HFFc6 (cell line): ENCODE measurements at regions not wholly inside any gene's neighbourhood (a gene's known extent, or its start where the extent isn't known, plus 50 kb on each side); places are given as distances from the start of the nearest gene placed in this dataset.

Experiments
- DNase-seq: peaks from one replicate; pipeline ENCODE4 v3.0.0-alpha.2; 2018
- H3K27ac Mint-ChIP-seq: 2 replicates; pipeline ENCODE4 v1.8.0; 2020; ENCODE audit warnings: mild to moderate bottlenecking, mixed read lengths
- H3K27me3 Mint-ChIP-seq: 2 replicates; pipeline ENCODE4 v1.8.0; 2021; ENCODE audit warnings: mild to moderate bottlenecking, moderate library complexity, mixed read lengths; ENCODE audit not compliant: insufficient read depth
- H3K36me3 Mint-ChIP-seq: 2 replicates; pipeline ENCODE4 v1.8.0; 2021; ENCODE audit warnings: low read depth, mixed read lengths
- H3K4me1 Mint-ChIP-seq: 2 replicates; pipeline ENCODE4 v1.8.0; 2020; ENCODE audit warnings: low read depth, mixed read lengths
- H3K4me3 Mint-ChIP-seq: 2 replicates; pipeline ENCODE4 v1.8.0; 2020; ENCODE audit warnings: mild to moderate bottlenecking, moderate library complexity, mixed read lengths
- H3K9me3 Mint-ChIP-seq: 2 replicates; pipeline ENCODE4 v1.8.0; 2020; ENCODE audit warnings: mild to moderate bottlenecking, mixed read lengths
- CTCF ChIP-seq: fragments of 200-600 bp; sonication (generic); IDR thresholded peaks from 2 replicates; pipeline ENCODE4 v1.5.0; 2021; ENCODE audit warnings: antibody characterized with exemption, mild to moderate bottlenecking

GRCh38 chr4:22870847-22871449 is 178.2 kb downstream of the GBA3 start:
- H3K9me3 Mint-ChIP-seq, result peaks cover 43% of the 10 kb centered on the region
- no peak for TF ChIP-seq CTCF
- no peaks in the 10 kb centered on the region for H3K27me3 Mint-ChIP-seq
- H3K4me3 Mint-ChIP-seq, result no peak overlapping the region
- no peaks in the 10 kb centered on the region for H3K4me1 Mint-ChIP-seq
- no peak overlapping the region for H3K27ac Mint-ChIP-seq
- H3K36me3 Mint-ChIP-seq, result no peaks in the 10 kb centered on the region; the same call in 1 of the 2 replicates
- DNase-seq, result no peak

- Mint-ChIP-seq H3K36me3 (no peaks in the 10 kb centered on the region), H3K27me3 (no peaks in the 10 kb centered on the region), H3K9me3 (peaks cover 40% of the 10 kb centered on the region), H3K27ac (no peak overlapping the region), H3K4me3 (no peak overlapping the region), H3K4me1 (no peaks in the 10 kb centered on the region)
- no peak for DNase-seq
- TF ChIP-seq CTCF, result no peak
Observed at GRCh38 chr4:22869235-22869634, 176.5 kb downstream of the GBA3 start.
